H9 (cell line): ENCODE measurements at regions not wholly inside any gene's neighbourhood (a gene's known extent, or its start where the extent isn't known, plus 50 kb on each side); places are given as distances from the start of the nearest gene placed in this dataset.

Experiments
- DNase-seq: peaks from one replicate; pipeline ENCODE4 v3.0.0-alpha.2; 2017
- H2AFZ ChIP-seq: one replicate; pipeline ENCODE4 v1.6.1; 2013; ENCODE audit warnings: mild to moderate bottlenecking, low read length, control low read depth, moderate library complexity
- H2AK5ac ChIP-seq: 2 replicates; pipeline ENCODE4 v1.6.1; 2013; ENCODE audit warnings: low read length, control low read depth, mixed read lengths; ENCODE audit not compliant: insufficient read length
- H2BK120ac ChIP-seq: one replicate; pipeline ENCODE4 v1.6.1; 2013; ENCODE audit warnings: low read depth, mild to moderate bottlenecking, low read length, control low read depth, inconsistent platforms; ENCODE audit not compliant: poor library complexity, severe bottlenecking
- H2BK12ac ChIP-seq: 2 replicates; pipeline ENCODE4 v1.6.1; 2013; ENCODE audit warnings: low read length, control low read depth, mixed read lengths, low read depth; ENCODE audit not compliant: insufficient read length
- H2BK15ac ChIP-seq: 2 replicates; pipeline ENCODE4 v1.6.1; 2013; ENCODE audit warnings: low read depth, low read length, control low read depth
- H2BK20ac ChIP-seq: one replicate; pipeline ENCODE4 v1.6.1; 2013; ENCODE audit warnings: low read depth, mild to moderate bottlenecking, low read length, control low read depth, inconsistent platforms; ENCODE audit not compliant: poor library complexity, severe bottlenecking
- H2BK5ac ChIP-seq: 2 replicates; pipeline ENCODE4 v1.6.1; 2013; ENCODE audit warnings: low read length, control low read depth, mixed read lengths; ENCODE audit not compliant: insufficient read length
- H3K14ac ChIP-seq: 2 replicates; pipeline ENCODE4 v1.6.1; 2013; ENCODE audit warnings: low read length, control low read depth; ENCODE audit not compliant: insufficient read depth
- H3K18ac ChIP-seq: 2 replicates; pipeline ENCODE4 v1.6.1; 2013; ENCODE audit warnings: low read depth, mild to moderate bottlenecking, mixed read lengths, low read length, control low read depth; ENCODE audit not compliant: insufficient read length
- H3K23ac ChIP-seq: 2 replicates; pipeline ENCODE4 v1.6.1; 2013; ENCODE audit warnings: low read length, control low read depth, mixed read lengths, low read depth; ENCODE audit not compliant: insufficient read length
- H3K23me2 ChIP-seq: 2 replicates; pipeline ENCODE4 v1.6.1; 2013; ENCODE audit warnings: low read depth, mild to moderate bottlenecking, mixed read lengths, low read length, control low read depth; ENCODE audit not compliant: insufficient read length, poor library complexity, severe bottlenecking
- H3K27ac ChIP-seq: 2 replicates; pipeline ENCODE4 v1.5.1; 2013; ENCODE audit warnings: low read length, control low read depth, mixed read lengths, low read depth; ENCODE audit not compliant: insufficient read length
- H3K27me3 ChIP-seq: 2 replicates; pipeline ENCODE4 v1.6.1; 2013; ENCODE audit warnings: low read length, control low read depth, inconsistent platforms; ENCODE audit not compliant: insufficient read depth
- H3K4ac ChIP-seq: 2 replicates; pipeline ENCODE4 v1.6.1; 2013; ENCODE audit warnings: low read depth, mild to moderate bottlenecking, control low read depth, inconsistent platforms, low read length, moderate library complexity
- H3K4me1 ChIP-seq: 2 replicates; pipeline ENCODE4 v1.6.1; 2013; ENCODE audit warnings: low read length, control low read depth, inconsistent platforms; ENCODE audit not compliant: insufficient read depth
- H3K4me2 ChIP-seq: 2 replicates; pipeline ENCODE4 v1.6.1; 2013; ENCODE audit warnings: low read length, control low read depth, mixed read lengths; ENCODE audit not compliant: insufficient read length, insufficient read depth
- H3K56ac ChIP-seq: 2 replicates; pipeline ENCODE4 v1.6.1; 2013; ENCODE audit warnings: low read depth, mild to moderate bottlenecking, mixed read lengths, low read length, control low read depth; ENCODE audit not compliant: insufficient read length
- H3K79me1 ChIP-seq: 2 replicates; pipeline ENCODE4 v1.6.1; 2013; ENCODE audit warnings: low read depth, mild to moderate bottlenecking, moderate library complexity, low read length, control low read depth, inconsistent platforms; ENCODE audit not compliant: insufficient read depth, poor library complexity, severe bottlenecking
- H3K79me2 ChIP-seq: 2 replicates; pipeline ENCODE4 v1.6.1; 2013; ENCODE audit warnings: low read length, control low read depth, inconsistent platforms; ENCODE audit not compliant: insufficient read depth
- H3K9ac ChIP-seq: 2 replicates; pipeline ENCODE4 v1.6.1; 2013; ENCODE audit warnings: low read length, control low read depth, mixed read lengths; ENCODE audit not compliant: insufficient read length; ENCODE audit errors: extremely low read depth
- H3K9me3 ChIP-seq: one replicate; pipeline ENCODE4 v1.6.1; 2013; ENCODE audit warnings: low read depth, low read length, inconsistent platforms; ENCODE audit not compliant: control insufficient read depth
- H3T11ph ChIP-seq: one replicate; pipeline ENCODE4 v1.6.1; 2013; ENCODE audit warnings: mild to moderate bottlenecking, low read length, control low read depth, inconsistent platforms
- H4K20me1 ChIP-seq: one replicate; pipeline ENCODE4 v1.6.1; 2013; ENCODE audit not compliant: control insufficient read depth, insufficient read length, insufficient read depth
- H4K5ac ChIP-seq: 2 replicates; pipeline ENCODE4 v1.6.1; 2013; ENCODE audit warnings: low read depth, mild to moderate bottlenecking, mixed read lengths, low read length, control low read depth; ENCODE audit not compliant: insufficient read length
- H4K8ac ChIP-seq: replicated peaks from 2 replicates; pipeline ENCODE4 v1.6.1; 2013; ENCODE audit warnings: low read length, control low read depth, mixed read lengths, low read depth; ENCODE audit not compliant: insufficient read length
- H4K91ac ChIP-seq: 2 replicates; pipeline ENCODE4 v1.6.1; 2013; ENCODE audit warnings: low read depth, mild to moderate bottlenecking, moderate library complexity, mixed read lengths, low read length, control low read depth; ENCODE audit not compliant: insufficient read length
- H3K27ac Mint-ChIP-seq, 3 experiments: 2 replicates in 2 of 3; 3 replicates in 1 of 3; pipeline ENCODE4 v1.8.0; 2020 to 2021; ENCODE audit warnings: mixed read lengths in 3 of 3, mild to moderate bottlenecking in 1 of 3, moderate library complexity in 1 of 3
- H3K27me3 Mint-ChIP-seq: 2 replicates; pipeline ENCODE4 v1.8.0; 2021; ENCODE audit warnings: low read depth, mild to moderate bottlenecking, moderate library complexity, mixed read lengths
- H3K36me3 Mint-ChIP-seq, 3 experiments: 2 replicates in 2 of 3; 3 replicates in 1 of 3; pipeline ENCODE4 v1.8.0; 2020 to 2021; ENCODE audit warnings: low read depth in 3 of 3, mixed read lengths in 3 of 3; ENCODE audit not compliant: insufficient read depth in 1 of 3
- H3K4me1 Mint-ChIP-seq, 2 experiments: 2 replicates each; pipeline ENCODE4 v1.8.0; 2020; ENCODE audit warnings: mixed read lengths in 2 of 2
- H3K4me3 Mint-ChIP-seq, 2 experiments: 2 replicates in 1 of 2; 3 replicates in 1 of 2; pipeline ENCODE4 v1.8.0; 2020 to 2021; ENCODE audit warnings: mild to moderate bottlenecking in 2 of 2, mixed read lengths in 2 of 2, moderate library complexity in 1 of 2
- H3K9me3 Mint-ChIP-seq, 2 experiments: 2 replicates in 1 of 2; 3 replicates in 1 of 2; pipeline ENCODE4 v1.8.0; 2020; ENCODE audit warnings: mild to moderate bottlenecking in 2 of 2, mixed read lengths in 2 of 2, moderate library complexity in 1 of 2
- CTCF ChIP-seq: fragments of 200-600 bp; sonication (generic); conservative IDR thresholded peaks from 3 replicates; pipeline ENCODE4 v1.8.0; 2021; ENCODE audit warnings: antibody characterized with exemption, mild to moderate bottlenecking
- WGBS: extraction: QIAGEN DNeasy Blood & Tissue Kit; methylation state at CpG from one replicate; pipeline ENCODE4 v1.1.7; 2013; ENCODE audit warnings: missing lambda C conversion rate, low lambda C conversion rate, mixed read lengths; ENCODE audit not compliant: insufficient read length; ENCODE audit errors: extremely low coverage; 5-methylcytosine and 5-hydroxymethylcytosine counted together

- Histone ChIP-seq H3K14ac (no peak overlapping the region), H3K27me3 (no peaks in the 10 kb centered on the region), H3K4ac (no peak overlapping the region), H3K79me2 (no peaks in the 10 kb centered on the region), H4K8ac (no peak overlapping the region), H2BK5ac (no peak overlapping the region), H3K23ac (no peak overlapping the region), H3K27ac (no peak overlapping the region), H3K23me2 (no peaks in the 10 kb centered on the region), H3T11ph (no peak overlapping the region), H3K56ac (no peak overlapping the region), H4K91ac (no peak overlapping the region), H2BK120ac (no peak overlapping the region), H3K9me3 (no peaks in the 10 kb centered on the region), H3K4me1 (peaks cover 5% of the 10 kb centered on the region; the same call in 1 of the 2 replicates), H2AFZ (no peak overlapping the region), H3K9ac (no peak overlapping the region), H2BK20ac (no peak overlapping the region), H4K5ac (no peak overlapping the region), H2BK15ac (no peak overlapping the region), H2BK12ac (no peak overlapping the region), H3K79me1 (no peaks in the 10 kb centered on the region), H3K4me2 (no peak overlapping the region), H4K20me1 (no peaks in the 10 kb centered on the region), H3K18ac (no peak overlapping the region), H2AK5ac (no peak overlapping the region)
- H3K4me1 Mint-ChIP-seq = peaks cover 21 to 22% of the 10 kb centered on the region in 2 experiments
- H3K27me3 Mint-ChIP-seq = no peaks in the 10 kb centered on the region
- no CpG with 5 or more reads among the region's 1 CpG for WGBS
- no peaks in the 10 kb centered on the region for H3K9me3 Mint-ChIP-seq
- no peak overlapping the region; a peak in 1 of 5 replicates for H3K4me3 Mint-ChIP-seq
- no peak for TF ChIP-seq CTCF
- DNase-seq = no peak
- H3K27ac Mint-ChIP-seq = no peak overlapping the region; a peak in 1 of 7 replicates
- no peaks in the 10 kb centered on the region for H3K36me3 Mint-ChIP-seq
These were observed 67.3 kb upstream of the PALS2 start for GRCh38 chr7:24505968-24506367.
